H9 (cell line): ENCODE measurements at regions not wholly inside any gene's neighbourhood (a gene's known extent, or its start where the extent isn't known, plus 50 kb on each side); places are given as distances from the start of the nearest gene placed in this dataset.

Experiments used
- DNase-seq: peaks from one replicate; pipeline ENCODE4 v3.0.0-alpha.2; 2017
- H2AFZ ChIP-seq: one replicate; pipeline ENCODE4 v1.6.1; 2013; ENCODE audit warnings: mild to moderate bottlenecking, low read length, control low read depth, moderate library complexity
- H2AK5ac ChIP-seq: 2 replicates; pipeline ENCODE4 v1.6.1; 2013; ENCODE audit warnings: low read length, control low read depth, mixed read lengths; ENCODE audit not compliant: insufficient read length
- H2BK120ac ChIP-seq: one replicate; pipeline ENCODE4 v1.6.1; 2013; ENCODE audit warnings: low read depth, mild to moderate bottlenecking, low read length, control low read depth, inconsistent platforms; ENCODE audit not compliant: poor library complexity, severe bottlenecking
- H2BK12ac ChIP-seq: 2 replicates; pipeline ENCODE4 v1.6.1; 2013; ENCODE audit warnings: low read length, control low read depth, mixed read lengths, low read depth; ENCODE audit not compliant: insufficient read length
- H2BK15ac ChIP-seq: 2 replicates; pipeline ENCODE4 v1.6.1; 2013; ENCODE audit warnings: low read depth, low read length, control low read depth
- H2BK20ac ChIP-seq: one replicate; pipeline ENCODE4 v1.6.1; 2013; ENCODE audit warnings: low read depth, mild to moderate bottlenecking, low read length, control low read depth, inconsistent platforms; ENCODE audit not compliant: poor library complexity, severe bottlenecking
- H2BK5ac ChIP-seq: 2 replicates; pipeline ENCODE4 v1.6.1; 2013; ENCODE audit warnings: low read length, control low read depth, mixed read lengths; ENCODE audit not compliant: insufficient read length
- H3K14ac ChIP-seq: 2 replicates; pipeline ENCODE4 v1.6.1; 2013; ENCODE audit warnings: low read length, control low read depth; ENCODE audit not compliant: insufficient read depth
- H3K18ac ChIP-seq: 2 replicates; pipeline ENCODE4 v1.6.1; 2013; ENCODE audit warnings: low read depth, mild to moderate bottlenecking, mixed read lengths, low read length, control low read depth; ENCODE audit not compliant: insufficient read length
- H3K23ac ChIP-seq: 2 replicates; pipeline ENCODE4 v1.6.1; 2013; ENCODE audit warnings: low read length, control low read depth, mixed read lengths, low read depth; ENCODE audit not compliant: insufficient read length
- H3K23me2 ChIP-seq: 2 replicates; pipeline ENCODE4 v1.6.1; 2013; ENCODE audit warnings: low read depth, mild to moderate bottlenecking, mixed read lengths, low read length, control low read depth; ENCODE audit not compliant: insufficient read length, poor library complexity, severe bottlenecking
- H3K27ac ChIP-seq: 2 replicates; pipeline ENCODE4 v1.5.1; 2013; ENCODE audit warnings: low read length, control low read depth, mixed read lengths, low read depth; ENCODE audit not compliant: insufficient read length
- H3K27me3 ChIP-seq: 2 replicates; pipeline ENCODE4 v1.6.1; 2013; ENCODE audit warnings: low read length, control low read depth, inconsistent platforms; ENCODE audit not compliant: insufficient read depth
- H3K4ac ChIP-seq: 2 replicates; pipeline ENCODE4 v1.6.1; 2013; ENCODE audit warnings: low read depth, mild to moderate bottlenecking, control low read depth, inconsistent platforms, low read length, moderate library complexity
- H3K4me1 ChIP-seq: 2 replicates; pipeline ENCODE4 v1.6.1; 2013; ENCODE audit warnings: low read length, control low read depth, inconsistent platforms; ENCODE audit not compliant: insufficient read depth
- H3K4me2 ChIP-seq: 2 replicates; pipeline ENCODE4 v1.6.1; 2013; ENCODE audit warnings: low read length, control low read depth, mixed read lengths; ENCODE audit not compliant: insufficient read length, insufficient read depth
- H3K56ac ChIP-seq: 2 replicates; pipeline ENCODE4 v1.6.1; 2013; ENCODE audit warnings: low read depth, mild to moderate bottlenecking, mixed read lengths, low read length, control low read depth; ENCODE audit not compliant: insufficient read length
- H3K79me1 ChIP-seq: 2 replicates; pipeline ENCODE4 v1.6.1; 2013; ENCODE audit warnings: low read depth, mild to moderate bottlenecking, moderate library complexity, low read length, control low read depth, inconsistent platforms; ENCODE audit not compliant: insufficient read depth, poor library complexity, severe bottlenecking
- H3K79me2 ChIP-seq: 2 replicates; pipeline ENCODE4 v1.6.1; 2013; ENCODE audit warnings: low read length, control low read depth, inconsistent platforms; ENCODE audit not compliant: insufficient read depth
- H3K9ac ChIP-seq: 2 replicates; pipeline ENCODE4 v1.6.1; 2013; ENCODE audit warnings: low read length, control low read depth, mixed read lengths; ENCODE audit not compliant: insufficient read length; ENCODE audit errors: extremely low read depth
- H3K9me3 ChIP-seq: one replicate; pipeline ENCODE4 v1.6.1; 2013; ENCODE audit warnings: low read depth, low read length, inconsistent platforms; ENCODE audit not compliant: control insufficient read depth
- H3T11ph ChIP-seq: one replicate; pipeline ENCODE4 v1.6.1; 2013; ENCODE audit warnings: mild to moderate bottlenecking, low read length, control low read depth, inconsistent platforms
- H4K20me1 ChIP-seq: one replicate; pipeline ENCODE4 v1.6.1; 2013; ENCODE audit not compliant: control insufficient read depth, insufficient read length, insufficient read depth
- H4K5ac ChIP-seq: 2 replicates; pipeline ENCODE4 v1.6.1; 2013; ENCODE audit warnings: low read depth, mild to moderate bottlenecking, mixed read lengths, low read length, control low read depth; ENCODE audit not compliant: insufficient read length
- H4K8ac ChIP-seq: replicated peaks from 2 replicates; pipeline ENCODE4 v1.6.1; 2013; ENCODE audit warnings: low read length, control low read depth, mixed read lengths, low read depth; ENCODE audit not compliant: insufficient read length
- H4K91ac ChIP-seq: 2 replicates; pipeline ENCODE4 v1.6.1; 2013; ENCODE audit warnings: low read depth, mild to moderate bottlenecking, moderate library complexity, mixed read lengths, low read length, control low read depth; ENCODE audit not compliant: insufficient read length
- H3K27ac Mint-ChIP-seq, 3 experiments: 2 replicates in 2 of 3; 3 replicates in 1 of 3; pipeline ENCODE4 v1.8.0; 2020 to 2021; ENCODE audit warnings: mixed read lengths in 3 of 3, mild to moderate bottlenecking in 1 of 3, moderate library complexity in 1 of 3
- H3K27me3 Mint-ChIP-seq: 2 replicates; pipeline ENCODE4 v1.8.0; 2021; ENCODE audit warnings: low read depth, mild to moderate bottlenecking, moderate library complexity, mixed read lengths
- H3K36me3 Mint-ChIP-seq, 3 experiments: 2 replicates in 2 of 3; 3 replicates in 1 of 3; pipeline ENCODE4 v1.8.0; 2020 to 2021; ENCODE audit warnings: low read depth in 3 of 3, mixed read lengths in 3 of 3; ENCODE audit not compliant: insufficient read depth in 1 of 3
- H3K4me1 Mint-ChIP-seq, 2 experiments: 2 replicates each; pipeline ENCODE4 v1.8.0; 2020; ENCODE audit warnings: mixed read lengths in 2 of 2
- H3K4me3 Mint-ChIP-seq, 2 experiments: 2 replicates in 1 of 2; 3 replicates in 1 of 2; pipeline ENCODE4 v1.8.0; 2020 to 2021; ENCODE audit warnings: mild to moderate bottlenecking in 2 of 2, mixed read lengths in 2 of 2, moderate library complexity in 1 of 2
- H3K9me3 Mint-ChIP-seq, 2 experiments: 2 replicates in 1 of 2; 3 replicates in 1 of 2; pipeline ENCODE4 v1.8.0; 2020; ENCODE audit warnings: mild to moderate bottlenecking in 2 of 2, mixed read lengths in 2 of 2, moderate library complexity in 1 of 2
- WGBS: extraction: QIAGEN DNeasy Blood & Tissue Kit; methylation state at CpG from one replicate; pipeline ENCODE4 v1.1.7; 2013; ENCODE audit warnings: missing lambda C conversion rate, low lambda C conversion rate, mixed read lengths; ENCODE audit not compliant: insufficient read length; ENCODE audit errors: extremely low coverage; 5-methylcytosine and 5-hydroxymethylcytosine counted together
- TF ChIP-seq, protein P1 (sequence below): fragments of 200-600 bp; sonication (generic); conservative IDR thresholded peaks from 3 replicates; pipeline ENCODE4 v1.8.0; 2021; ENCODE audit warnings: antibody characterized with exemption, mild to moderate bottlenecking

GRCh38 chr2:58907644-58908043, 666.5 kb upstream of the FANCL start:
- WGBS, result no CpG with 5 or more reads among the region's 1 CpG
- H3K14ac ChIP-seq, result no peak overlapping the region
- no peak overlapping the region for H2BK5ac ChIP-seq
- no peak overlapping the region for H3K18ac ChIP-seq
- no peak overlapping the region for H4K8ac ChIP-seq
- Mint-ChIP-seq H3K9me3 (no peaks in the 10 kb centered on the region), H3K4me3 (no peak overlapping the region), H3K36me3 (no peaks in the 10 kb centered on the region), H3K27ac (no peak overlapping the region), H3K4me1 (peaks cover 11 to 23% of the 10 kb centered on the region in 2 experiments), H3K27me3 (no peaks in the 10 kb centered on the region)
- no peaks in the 10 kb centered on the region for H3K9me3 ChIP-seq
- H2BK20ac ChIP-seq, result no peak overlapping the region
- H2AFZ ChIP-seq, result no peak overlapping the region
- no peak overlapping the region for H4K5ac ChIP-seq
- no peak overlapping the region for H3K9ac ChIP-seq
- no peaks in the 10 kb centered on the region for H3K23me2 ChIP-seq
- H4K20me1 ChIP-seq, result no peaks in the 10 kb centered on the region
- no peaks in the 10 kb centered on the region for H3K79me1 ChIP-seq
- H3K27me3 ChIP-seq, result no peaks in the 10 kb centered on the region
- no peaks in the 10 kb centered on the region; the same call in 1 of the 2 replicates for H3K4me1 ChIP-seq
- H2BK120ac ChIP-seq, result no peak overlapping the region
- no peak overlapping the region for H3T11ph ChIP-seq
- H3K23ac ChIP-seq, result no peak overlapping the region
- H4K91ac ChIP-seq, result no peak overlapping the region
- DNase-seq, result no peak
- H3K79me2 ChIP-seq, result no peaks in the 10 kb centered on the region
- no peak overlapping the region for H3K4ac ChIP-seq
- H2AK5ac ChIP-seq, result no peak overlapping the region
- TF ChIP-seq, protein P1, sequence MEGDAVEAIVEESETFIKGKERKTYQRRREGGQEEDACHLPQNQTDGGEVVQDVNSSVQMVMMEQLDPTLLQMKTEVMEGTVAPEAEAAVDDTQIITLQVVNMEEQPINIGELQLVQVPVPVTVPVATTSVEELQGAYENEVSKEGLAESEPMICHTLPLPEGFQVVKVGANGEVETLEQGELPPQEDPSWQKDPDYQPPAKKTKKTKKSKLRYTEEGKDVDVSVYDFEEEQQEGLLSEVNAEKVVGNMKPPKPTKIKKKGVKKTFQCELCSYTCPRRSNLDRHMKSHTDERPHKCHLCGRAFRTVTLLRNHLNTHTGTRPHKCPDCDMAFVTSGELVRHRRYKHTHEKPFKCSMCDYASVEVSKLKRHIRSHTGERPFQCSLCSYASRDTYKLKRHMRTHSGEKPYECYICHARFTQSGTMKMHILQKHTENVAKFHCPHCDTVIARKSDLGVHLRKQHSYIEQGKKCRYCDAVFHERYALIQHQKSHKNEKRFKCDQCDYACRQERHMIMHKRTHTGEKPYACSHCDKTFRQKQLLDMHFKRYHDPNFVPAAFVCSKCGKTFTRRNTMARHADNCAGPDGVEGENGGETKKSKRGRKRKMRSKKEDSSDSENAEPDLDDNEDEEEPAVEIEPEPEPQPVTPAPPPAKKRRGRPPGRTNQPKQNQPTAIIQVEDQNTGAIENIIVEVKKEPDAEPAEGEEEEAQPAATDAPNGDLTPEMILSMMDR, result no peak
- no peak overlapping the region for H3K56ac ChIP-seq
- H2BK12ac ChIP-seq, result no peak overlapping the region
- H3K27ac ChIP-seq, result no peak overlapping the region
- H2BK15ac ChIP-seq, result no peak overlapping the region
- H3K4me2 ChIP-seq, result no peak overlapping the region
